Lung (tissue), 11 donors: ENCODE measurements at regions not wholly inside any gene's neighbourhood (a gene's known extent, or its start where the extent isn't known, plus 50 kb on each side); places are given as distances from the start of the nearest gene placed in this dataset.

ENCODE experiments used
- ATAC-seq: fragments of 200-7000 bp; cut with Tn5 transposase; one replicate; pipeline ENCODE4 v1.9.1; 2020; ENCODE audit warnings: moderate number of reproducible peaks; ENCODE audit not compliant: insufficient read depth, low FRiP score
- DNase-seq, 3 donors: peaks; one replicate each; pipeline ENCODE4 v3.0.0-alpha.2; 2013 to 2017
- H3K27ac ChIP-seq, 2 donors: one replicate each; pipeline ENCODE4 v1.5.1; 2013; ENCODE audit warnings: mild to moderate bottlenecking in 2 of 2, moderate library complexity in 2 of 2, control low read depth in 1 of 2, inconsistent platforms in 1 of 2, low read depth in 1 of 2, low read length in 1 of 2
- H3K27me3 ChIP-seq, 3 donors: one replicate each; pipeline ENCODE4 v1.5.1; 2013; ENCODE audit warnings: low read length in 2 of 3; ENCODE audit not compliant: control insufficient read depth in 3 of 3, insufficient read depth in 3 of 3
- H3K36me3 ChIP-seq, 4 donors: one replicate each; pipeline ENCODE4 v1.5.1; 2013; ENCODE audit warnings: low read length in 4 of 4, mild to moderate bottlenecking in 1 of 4, moderate library complexity in 1 of 4; ENCODE audit not compliant: control insufficient read depth in 4 of 4, insufficient read depth in 4 of 4
- H3K4me1 ChIP-seq, 5 donors: one replicate each; pipeline ENCODE4 v1.5.1; 2013; ENCODE audit warnings: low read length in 5 of 5, mild to moderate bottlenecking in 2 of 5, moderate library complexity in 1 of 5; ENCODE audit not compliant: control insufficient read depth in 5 of 5, insufficient read depth in 5 of 5
- H3K4me3 ChIP-seq: one replicate; pipeline ENCODE4 v1.5.1; 2013; ENCODE audit warnings: mild to moderate bottlenecking, control low read depth, moderate library complexity
- H3K9ac ChIP-seq, 2 donors: one replicate each; pipeline ENCODE4 v1.5.1; 2013; ENCODE audit warnings: low read length in 2 of 2, control low read depth in 1 of 2; ENCODE audit not compliant: insufficient read depth in 1 of 2
- H3K9me3 ChIP-seq, 4 donors: one replicate each; pipeline ENCODE4 v1.5.1; 2013; ENCODE audit warnings: low read length in 3 of 4, mild to moderate bottlenecking in 1 of 4, moderate library complexity in 1 of 4; ENCODE audit not compliant: control insufficient read depth in 4 of 4, insufficient read depth in 3 of 4
- CTCF ChIP-seq: IDR thresholded peaks from 2 replicates; pipeline ENCODE4 v1.5.1; 2012; ENCODE audit warnings: mild to moderate bottlenecking; ENCODE audit errors: control extremely low read depth, extremely low read depth
- WGBS, 2 donors: extraction: QIAGEN DNeasy Blood & Tissue Kit; methylation state at CpG; one replicate each; pipeline ENCODE4 v1.1.7; 2013; 5-methylcytosine and 5-hydroxymethylcytosine counted together
- donor health status: control.
- donor health status: control.
- donor health status: Bipolar disorder and iron deficiency.
- donor health status: healthy.
- donor health status: DM: yes; HTN: yes; CAD: no.

- H3K9ac ChIP-seq = no peak overlapping the region
- no peaks in the 10 kb centered on the region for H3K9me3 ChIP-seq
- no peak for ATAC-seq
- 90 to 92% methylated on average over 11 of the region's 11 CpGs for WGBS, 2 donors
- TF ChIP-seq CTCF = no peak
- no peaks in the 10 kb centered on the region for H3K4me1 ChIP-seq
- no peaks in the 10 kb centered on the region for H3K27me3 ChIP-seq
- no peaks in the 10 kb centered on the region for H3K36me3 ChIP-seq
- H3K4me3 ChIP-seq = no peak overlapping the region
- no peak overlapping the region for H3K27ac ChIP-seq
- DNase-seq = no peak
Measured at GRCh38 chr10:33553748-33554571, 219.5 kb upstream of the NRP1 start.

GRCh38 chr10:33552290-33552689 lies 217.8 kb upstream of the NRP1 start:
- Histone ChIP-seq H3K9ac (no peak overlapping the region), H3K9me3 (no peaks in the 10 kb centered on the region), H3K4me1 (no peaks in the 10 kb centered on the region), H3K4me3 (no peak overlapping the region), H3K27me3 (no peaks in the 10 kb centered on the region), H3K27ac (no peak overlapping the region), H3K36me3 (no peaks in the 10 kb centered on the region)
- no peak for TF ChIP-seq CTCF
- ATAC-seq (no peak), DNase-seq (no peak)
- 88 to 90% methylated on average over 4 of the region's 4 CpGs for WGBS, 2 donors

- H3K9me3 ChIP-seq = no peaks in the 10 kb centered on the region
- no peaks in the 10 kb centered on the region for H3K36me3 ChIP-seq
- H3K4me3 ChIP-seq = no peak overlapping the region
- ATAC-seq (no peak), DNase-seq (no peak)
- no peak overlapping the region for H3K27ac ChIP-seq
- no peaks in the 10 kb centered on the region for H3K4me1 ChIP-seq
- H3K27me3 ChIP-seq = no peaks in the 10 kb centered on the region
- no peak overlapping the region for H3K9ac ChIP-seq
- 90 to 96% methylated on average over 1 of the region's 1 CpG for WGBS, 2 donors
- TF ChIP-seq CTCF = no peak
Measured at GRCh38 chr10:33550811-33551210, 216.3 kb upstream of the NRP1 start.
